GM13976 (cell line): ENCODE measurements at regions not wholly inside any gene's neighbourhood (a gene's known extent, or its start where the extent isn't known, plus 50 kb on each side); places are given as distances from the start of the nearest gene placed in this dataset.
"Not testable (repeated sequence)": the region's sequence is repeated elsewhere in the genome, so short reads cannot be mapped to it uniquely, and the experiment has no call there.

ENCODE experiments used
- DNase-seq: peaks from one replicate; pipeline ENCODE4 v3.0.0; 2012; ENCODE audit warnings: low spot score
- CTCF ChIP-seq: IDR thresholded peaks from 2 replicates; pipeline ENCODE4 v1.5.1; 2012; ENCODE audit warnings: borderline replicate concordance, mild to moderate bottlenecking; ENCODE audit not compliant: insufficient read depth; ENCODE audit errors: extremely low read depth, missing control alignments, control extremely low read depth
- in situ Hi-C: fragments of 300-500 bp; cut with MboI; formaldehyde crosslinking; loops from one replicate; pipeline ENCODE4 v1.12.0; 2022; ENCODE audit warnings: low sequenced_read_pairs, mixed read lengths, inconsistent platforms; ENCODE audit not compliant: unreplicated experiment

GRCh38 chr16:88274847-88275246 lies 107.9 kb upstream of the ZNF469 start:
- in situ Hi-C loops: no loop called here
- no peak for TF ChIP-seq CTCF
- DNase-seq: no peak

GRCh38 chr16:88275336-88276122 lies 107.2 kb upstream of the ZNF469 start:
- DNase-seq, in situ Hi-C loops: not testable (repeated sequence)

- DNase-seq, in situ Hi-C loops: not testable (repeated sequence)
These were observed 106.6 kb upstream of the ZNF469 start for GRCh38 chr16:88276123-88276588.

- TF ChIP-seq CTCF: no peak
- in situ Hi-C loops: no loop called here
- no peak for DNase-seq
These were observed 106.2 kb upstream of the ZNF469 start for GRCh38 chr16:88276591-88276990.

GRCh38 chr16:88279998-88280397 lies 102.8 kb upstream of the ZNF469 start:
- in situ Hi-C loops: no loop called here
- DNase-seq: no peak
- no peak for TF ChIP-seq CTCF

GRCh38 chr16:88281858-88282563 lies 100.7 kb upstream of the ZNF469 start:
- in situ Hi-C loops: no loop called here
- no peak for TF ChIP-seq CTCF
- DNase-seq: no peak

- no peak for TF ChIP-seq CTCF
- DNase-seq: no peak
- in situ Hi-C loops: no loop called here
These were observed 100.0 kb upstream of the ZNF469 start for GRCh38 chr16:88282564-88283395.
